GM23338 (cell line): ENCODE measurements at regions not wholly inside any gene's neighbourhood (a gene's known extent, or its start where the extent isn't known, plus 50 kb on each side); places are given as distances from the start of the nearest gene placed in this dataset.

Experiments
- ATAC-seq: fragments of 200-7000 bp; cut with Tn5 transposase; 3 replicates; pipeline ENCODE4 v1.9.1; 2020
- DNase-seq: peaks from one replicate; pipeline ENCODE4 v3.0.0-alpha.2; 2015; ENCODE audit warnings: low spot score
- H2AFZ ChIP-seq: fragments of 200-600 bp; sonication (generic); 2 replicates; pipeline ENCODE4 v1.8.0; 2016; ENCODE audit warnings: antibody characterized with exemption, mild to moderate bottlenecking, moderate library complexity
- H3F3A ChIP-seq: fragments of 200-600 bp; sonication (generic); replicated peaks from 2 replicates; pipeline ENCODE4 v1.8.0; 2017; ENCODE audit warnings: antibody characterized with exemption, mixed run types, low read depth
- H3K27ac ChIP-seq: fragments of 200-600 bp; sonication (generic); 2 replicates; pipeline ENCODE4 v1.6.1; 2016; ENCODE audit warnings: low read depth
- H3K27me3 ChIP-seq: fragments of 200-600 bp; sonication (generic); 2 replicates; pipeline ENCODE4 v1.8.0; 2016; ENCODE audit warnings: mild to moderate bottlenecking, mixed run types, moderate library complexity; ENCODE audit not compliant: insufficient read depth
- H3K36me3 ChIP-seq: fragments of 200-600 bp; sonication (generic); 2 replicates; pipeline ENCODE4 v1.8.0; 2016; ENCODE audit warnings: mild to moderate bottlenecking; ENCODE audit not compliant: insufficient read depth
- H3K4me1 ChIP-seq: fragments of 200-600 bp; sonication (generic); 2 replicates; pipeline ENCODE4 v1.8.0; 2016; ENCODE audit warnings: mild to moderate bottlenecking, moderate library complexity; ENCODE audit not compliant: insufficient read depth
- H3K4me2 ChIP-seq: fragments of 200-600 bp; sonication (generic); 2 replicates; pipeline ENCODE4 v1.7.1; 2017; ENCODE audit warnings: mixed run types
- H3K4me3 ChIP-seq: fragments of 200-600 bp; sonication (generic); 2 replicates; pipeline ENCODE4 v1.6.1; 2016; ENCODE audit warnings: mixed run types
- H3K79me2 ChIP-seq: fragments of 200-600 bp; sonication (generic); replicated peaks from 2 replicates; pipeline ENCODE4 v1.8.0; 2017; ENCODE audit warnings: mild to moderate bottlenecking; ENCODE audit not compliant: insufficient read depth
- H3K9me2 ChIP-seq: fragments of 200-600 bp; sonication (generic); 2 replicates; pipeline ENCODE4 v1.8.0; 2017; ENCODE audit not compliant: insufficient read depth
- H4K20me1 ChIP-seq: fragments of 200-600 bp; sonication (generic); replicated peaks from 2 replicates; pipeline ENCODE4 v1.8.0; 2017; ENCODE audit warnings: mild to moderate bottlenecking; ENCODE audit not compliant: insufficient read depth
- H3K27ac Mint-ChIP-seq: 2 replicates; pipeline ENCODE4 v1.8.0; 2020; ENCODE audit warnings: inconsistent platforms, mild to moderate bottlenecking, moderate library complexity, mixed read lengths
- H3K27me3 Mint-ChIP-seq: 3 replicates; pipeline ENCODE4 v1.8.0; 2022; ENCODE audit warnings: low read depth, mild to moderate bottlenecking, moderate library complexity, mixed read lengths, inconsistent platforms; ENCODE audit not compliant: insufficient read depth, poor library complexity
- H3K36me3 Mint-ChIP-seq: 3 replicates; pipeline ENCODE4 v1.8.0; 2021; ENCODE audit warnings: low read depth, mild to moderate bottlenecking, inconsistent platforms, moderate library complexity, mixed read lengths
- H3K4me1 Mint-ChIP-seq: 3 replicates; pipeline ENCODE4 v1.8.0; 2020; ENCODE audit warnings: mild to moderate bottlenecking, inconsistent platforms, mixed read lengths
- H3K4me3 Mint-ChIP-seq: 3 replicates; pipeline ENCODE4 v1.8.0; 2021; ENCODE audit warnings: moderate library complexity, mild to moderate bottlenecking, inconsistent platforms, mixed read lengths
- H3K9me3 Mint-ChIP-seq: 3 replicates; pipeline ENCODE4 v1.8.0; 2020; ENCODE audit warnings: moderate library complexity, mild to moderate bottlenecking, inconsistent platforms, mixed read lengths
- CREB1 ChIP-seq: fragments of 250-450 bp; sonication (Bioruptor Pico); IDR thresholded peaks from 2 replicates; pipeline ENCODE4 v1.5.0; 2020; ENCODE audit warnings: low read depth, mild to moderate bottlenecking, moderate library complexity
- CTCF ChIP-seq, 2 experiments: fragments of 200-600 bp in 1 of 2; sonication (generic) in 1 of 2; conservative IDR thresholded peaks; 2 replicates each; pipeline versions ENCODE4 v1.5.1 to v1.6.1; 2016 to 2017; ENCODE audit warnings: antibody characterized with exemption in 2 of 2, low read depth in 2 of 2, mild to moderate bottlenecking in 2 of 2, moderate library complexity in 1 of 2
- ETS1 ChIP-seq: IDR thresholded peaks from 2 replicates; pipeline ENCODE4 v1.6.1; 2016; ENCODE audit warnings: antibody characterized with exemption
- EZH2 ChIP-seq: fragments of 200-600 bp; sonication (generic); IDR thresholded peaks from one replicate; pipeline ENCODE4 v1.8.0; 2017; ENCODE audit warnings: antibody characterized with exemption, mild to moderate bottlenecking, low read depth; ENCODE audit not compliant: unreplicated experiment
- EZH2phosphoT487 ChIP-seq: fragments of 200-600 bp; sonication (generic); IDR thresholded peaks from one replicate; pipeline ENCODE4 v1.8.1; 2018; ENCODE audit warnings: antibody characterized with exemption; ENCODE audit not compliant: unreplicated experiment
- JUNB ChIP-seq: IDR thresholded peaks from one replicate; pipeline ENCODE4 v1.6.1; 2016; ENCODE audit warnings: antibody characterized with exemption; ENCODE audit not compliant: unreplicated experiment
- POLR2AphosphoS5 ChIP-seq: IDR thresholded peaks from 2 replicates; pipeline ENCODE4 v1.6.1; 2016; ENCODE audit warnings: antibody characterized with exemption, low read depth
- REST ChIP-seq: IDR thresholded peaks from one replicate; pipeline ENCODE4 v1.6.1; 2018; ENCODE audit warnings: antibody characterized with exemption; ENCODE audit not compliant: unreplicated experiment
- STAT1 ChIP-seq: IDR thresholded peaks from one replicate; pipeline ENCODE4 v1.6.1; 2016; ENCODE audit warnings: antibody characterized with exemption; ENCODE audit not compliant: unreplicated experiment
- ZNF114 ChIP-seq: fragments of 250-450 bp; sonication (Bioruptor Pico); IDR thresholded peaks from 2 replicates; pipeline ENCODE4 v1.5.0; 2020; ENCODE audit warnings: mild to moderate bottlenecking, moderate library complexity
- ZNF331 ChIP-seq: fragments of 250-450 bp; sonication (Bioruptor Pico); IDR thresholded peaks from 2 replicates; pipeline ENCODE4 v1.5.0; 2020; ENCODE audit warnings: low read depth, mild to moderate bottlenecking, moderate library complexity

GRCh38 chr3:150218841-150219240, 189.3 kb upstream of the TSC22D2 start:
- Histone ChIP-seq H3K9me2 (peaks cover 3% of the 10 kb centered on the region; the same call in 1 of the 2 replicates), H2AFZ (no peak overlapping the region), H3F3A (no peaks in the 10 kb centered on the region), H3K36me3 (no peaks in the 10 kb centered on the region), H4K20me1 (no peaks in the 10 kb centered on the region), H3K4me2 (no peak overlapping the region), H3K79me2 (no peaks in the 10 kb centered on the region), H3K4me1 (peaks cover 34% of the 10 kb centered on the region), H3K27ac (no peak overlapping the region), H3K4me3 (no peak overlapping the region), H3K27me3 (peaks cover 13% of the 10 kb centered on the region; the same call in 1 of the 2 replicates)
- peaks cover 9% of the 10 kb centered on the region for H3K27me3 Mint-ChIP-seq
- H3K9me3 Mint-ChIP-seq: peaks cover 8% of the 10 kb centered on the region; the same call in 1 of the 3 replicates
- H3K36me3 Mint-ChIP-seq: no peaks in the 10 kb centered on the region; the same call in 2 of the 3 replicates
- peaks cover 34% of the 10 kb centered on the region for H3K4me1 Mint-ChIP-seq
- H3K4me3 Mint-ChIP-seq: no peak overlapping the region
- DNase-seq: no peak
- no peak overlapping the region for H3K27ac Mint-ChIP-seq
- no peak for ATAC-seq
- no peak for TF ChIP-seq POLR2AphosphoS5
- no peak for TF ChIP-seq ZNF114 (CRISPR knock-in tag)
- no peak for TF ChIP-seq CREB1
- TF ChIP-seq ETS1: no peak
- no peak for TF ChIP-seq EZH2phosphoT487

GRCh38 chr3:150218236-150218635, 189.9 kb upstream of the TSC22D2 start:
- Mint-ChIP-seq H3K9me3 (peaks cover 8% of the 10 kb centered on the region; the same call in 1 of the 3 replicates), H3K27ac (no peak overlapping the region), H3K36me3 (no peaks in the 10 kb centered on the region; the same call in 2 of the 3 replicates), H3K27me3 (peaks cover 9% of the 10 kb centered on the region), H3K4me1 (peaks cover 32% of the 10 kb centered on the region), H3K4me3 (no peak overlapping the region)
- Histone ChIP-seq H3F3A (no peaks in the 10 kb centered on the region), H3K4me1 (peaks cover 32% of the 10 kb centered on the region), H3K4me3 (no peak overlapping the region), H3K27ac (no peak overlapping the region), H4K20me1 (no peaks in the 10 kb centered on the region), H3K36me3 (no peaks in the 10 kb centered on the region), H3K27me3 (peaks cover 13% of the 10 kb centered on the region; the same call in 1 of the 2 replicates), H3K9me2 (peaks cover 3% of the 10 kb centered on the region; the same call in 1 of the 2 replicates), H3K79me2 (no peaks in the 10 kb centered on the region), H2AFZ (no peak overlapping the region), H3K4me2 (no peak overlapping the region)
- DNase-seq (no peak), ATAC-seq (no peak)
- TF ChIP-seq ETS1 (no peak), ZNF331 (CRISPR knock-in tag) (no peak), POLR2AphosphoS5 (no peak), ZNF114 (CRISPR knock-in tag) (no peak), EZH2 (no peak), CREB1 (no peak), JUNB (no peak), CTCF (conservative IDR thresholded peaks at IDR 0.05; ENCODE audit: low read depth in 2 of 2) (no peak), STAT1 (no peak), REST (no peak), EZH2phosphoT487 (no peak)
